DMS53 treated with DMSO at 0.1 percent for 48 hours (cell line): ENCODE measurements at regions not wholly inside any gene's neighbourhood (a gene's known extent, or its start where the extent isn't known, plus 50 kb on each side); places are given as distances from the start of the nearest gene placed in this dataset.

Experiments
- DNase-seq: peaks from one replicate; lab custom pipeline; 2025; ENCODE audit not compliant: unreplicated experiment; lab: John Stamatoyannopoulos, UW

GRCh38 chr21:34311561-34312330 is 52.1 kb upstream of the KCNE2 start:
- DNase-seq: no peak

- no peak for DNase-seq
These were observed 50.7 kb upstream of the KCNE2 start for GRCh38 chr21:34313116-34313515.
